Upper lobe of left lung (tissue), 6 donors: ENCODE measurements at regions not wholly inside any gene's neighbourhood (a gene's known extent, or its start where the extent isn't known, plus 50 kb on each side); places are given as distances from the start of the nearest gene placed in this dataset.

Source experiments
- ATAC-seq, 2 donors: fragments of 200-7000 bp; cut with Tn5 transposase; one replicate each; pipeline ENCODE4 v1.9.1; 2022; ENCODE audit warnings: mild to moderate bottlenecking in 2 of 2, moderate library complexity in 2 of 2; ENCODE audit not compliant: low FRiP score in 2 of 2
- DNase-seq, 2 donors: peaks; one replicate each; pipeline ENCODE4 v3.0.0-alpha.2; 2019 to 2020
- H3K27ac ChIP-seq, 4 donors: fragments of 200-600 bp; sonication (generic); one replicate each; pipeline ENCODE4 v1.5.1; 2016 to 2019
- H3K27me3 ChIP-seq, 4 donors: fragments of 200-600 bp; sonication (generic); one replicate each; pipeline ENCODE4 v1.5.1; 2017 to 2019
- H3K36me3 ChIP-seq, 4 donors: fragments of 200-600 bp; sonication (generic); one replicate each; pipeline ENCODE4 v1.5.1; 2016 to 2019
- H3K4me1 ChIP-seq, 4 donors: fragments of 200-600 bp; sonication (generic); one replicate each; pipeline ENCODE4 v1.5.1; 2018 to 2019
- H3K4me3 ChIP-seq, 4 donors: fragments of 200-600 bp; sonication (generic); one replicate each; pipeline ENCODE4 v1.5.1; 2017 to 2019; ENCODE audit warnings: mild to moderate bottlenecking in 2 of 4, moderate library complexity in 1 of 4
- H3K9me3 ChIP-seq, 4 donors: fragments of 200-600 bp; sonication (generic); one replicate each; pipeline ENCODE4 v1.5.1; 2018 to 2019
- EP300 ChIP-seq, 4 donors: sonication (generic); formaldehyde crosslinking; IDR thresholded peaks; one replicate each; pipeline ENCODE4 v1.5.1; 2017; ENCODE audit warnings: antibody characterized with exemption in 4 of 4, control low read depth in 2 of 4
- POLR2A ChIP-seq, 4 donors: fragments of 450-650 bp; IDR thresholded peaks; one replicate each; pipeline ENCODE4 v1.5.1; 2016 to 2017; ENCODE audit warnings: antibody characterized with exemption in 4 of 4, mild to moderate bottlenecking in 2 of 4
- POLR2AphosphoS5 ChIP-seq, 2 donors: sonication (generic); formaldehyde crosslinking; IDR thresholded peaks; one replicate each; pipeline ENCODE4 v1.5.1; 2017; ENCODE audit warnings: antibody characterized with exemption in 2 of 2
- WGBS, 2 donors: methylation state at CpG; one replicate each; pipeline ENCODE4 v1.1.5; 2017 to 2018; 5-methylcytosine and 5-hydroxymethylcytosine counted together
- TF ChIP-seq, protein P1 (sequence below), 6 experiments: fragments of 450-650 bp in 4 of 6; fragments of 200-600 bp in 2 of 6; sonication (generic) in 2 of 6; IDR thresholded peaks; one replicate each; pipeline ENCODE4 v1.5.1; 2016 to 2019; ENCODE audit warnings: antibody characterized with exemption in 6 of 6
- donor health status: DM: no; HTN: no; CAD: no; lungs with moderate emphysema.
- donor health status: DM: no; HTN: yes; CAD: no; lungs with severe emphysema.

DNA sequence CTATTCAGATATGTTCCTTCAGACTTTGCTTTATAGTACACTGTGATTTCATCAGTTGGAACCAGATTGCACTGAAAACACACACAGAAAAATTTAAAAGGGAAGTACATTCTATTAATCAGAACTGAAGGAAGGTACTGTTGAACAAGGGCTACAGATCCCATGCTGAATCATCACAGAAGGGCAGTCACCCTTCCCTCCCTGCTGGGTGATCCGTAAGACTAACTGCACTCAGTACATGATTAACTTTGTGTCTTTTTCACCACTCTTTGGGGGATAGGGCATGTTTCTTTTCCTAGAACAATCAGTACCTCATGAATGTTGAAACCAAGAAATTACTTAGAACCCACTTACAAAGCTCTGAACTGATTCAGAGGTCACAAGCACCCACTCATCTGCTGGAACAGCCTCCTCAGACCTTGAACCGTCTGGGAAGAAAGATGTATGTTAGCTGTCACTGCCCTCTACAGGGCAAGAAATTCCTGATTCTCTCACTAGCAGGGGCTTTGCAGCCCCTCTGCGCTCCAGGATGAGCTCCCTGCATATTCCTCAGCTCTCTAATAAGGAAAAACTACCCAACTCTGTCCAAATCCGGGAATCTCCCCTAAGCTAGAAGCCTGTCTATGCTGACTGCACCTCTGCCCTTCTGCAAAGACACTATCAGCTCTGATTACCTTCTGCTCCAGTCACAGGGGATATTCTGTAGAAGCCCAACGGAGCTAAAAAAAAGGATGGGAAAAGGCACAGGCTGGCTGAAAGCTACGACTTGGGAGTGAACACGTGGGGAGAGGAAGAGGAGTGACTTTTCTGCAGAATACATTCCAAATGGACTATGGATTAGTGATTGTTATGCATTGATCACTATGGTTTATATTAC is 51.0 kb downstream of the IARS1 start:
- 68 to 82% methylated on average over 7 of the region's 7 CpGs for WGBS, 2 donors
- Histone ChIP-seq H3K9me3 (no peaks in the 10 kb centered on the region), H3K27me3 (no peaks in the 10 kb centered on the region), H3K4me1 (no peaks in the 10 kb centered on the region), H3K4me3 (no peak overlapping the region), H3K36me3 (peaks cover 25 to 100% (median 94%) of the 10 kb centered on the region in 4 donors), H3K27ac (no peak overlapping the region)
- DNase-seq (no peak), ATAC-seq (peak in 1 of 2 donors; percentile 41)
- TF ChIP-seq POLR2A (IDR thresholded peaks at IDR 0.05) (no peak), POLR2AphosphoS5 (IDR thresholded peaks at IDR 0.05) (no peak), EP300 (IDR thresholded peaks at IDR 0.05) (no peak)
- TF ChIP-seq, protein P1, sequence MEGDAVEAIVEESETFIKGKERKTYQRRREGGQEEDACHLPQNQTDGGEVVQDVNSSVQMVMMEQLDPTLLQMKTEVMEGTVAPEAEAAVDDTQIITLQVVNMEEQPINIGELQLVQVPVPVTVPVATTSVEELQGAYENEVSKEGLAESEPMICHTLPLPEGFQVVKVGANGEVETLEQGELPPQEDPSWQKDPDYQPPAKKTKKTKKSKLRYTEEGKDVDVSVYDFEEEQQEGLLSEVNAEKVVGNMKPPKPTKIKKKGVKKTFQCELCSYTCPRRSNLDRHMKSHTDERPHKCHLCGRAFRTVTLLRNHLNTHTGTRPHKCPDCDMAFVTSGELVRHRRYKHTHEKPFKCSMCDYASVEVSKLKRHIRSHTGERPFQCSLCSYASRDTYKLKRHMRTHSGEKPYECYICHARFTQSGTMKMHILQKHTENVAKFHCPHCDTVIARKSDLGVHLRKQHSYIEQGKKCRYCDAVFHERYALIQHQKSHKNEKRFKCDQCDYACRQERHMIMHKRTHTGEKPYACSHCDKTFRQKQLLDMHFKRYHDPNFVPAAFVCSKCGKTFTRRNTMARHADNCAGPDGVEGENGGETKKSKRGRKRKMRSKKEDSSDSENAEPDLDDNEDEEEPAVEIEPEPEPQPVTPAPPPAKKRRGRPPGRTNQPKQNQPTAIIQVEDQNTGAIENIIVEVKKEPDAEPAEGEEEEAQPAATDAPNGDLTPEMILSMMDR (IDR thresholded peaks at IDR 0.05): peak in 1 of 6 experiments; percentile 7

DNA sequence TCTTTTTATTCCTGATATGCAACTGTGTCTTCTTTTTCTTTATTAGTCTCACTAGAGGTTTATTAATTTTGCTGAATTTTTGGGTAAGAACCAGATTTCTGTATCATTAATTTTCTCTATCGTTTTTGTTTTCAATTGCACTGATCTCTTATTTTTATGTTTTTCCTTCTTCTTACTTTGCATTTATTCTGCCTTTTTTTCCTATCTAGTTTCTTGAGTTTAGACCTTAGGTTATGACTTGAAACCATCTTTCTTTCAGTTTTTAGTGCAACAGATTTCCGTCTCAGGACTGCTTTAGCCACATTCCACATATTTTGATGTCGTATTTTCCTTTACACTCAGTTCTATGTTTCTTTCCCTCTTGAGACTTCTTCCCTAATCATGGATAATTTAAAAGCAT is 56.6 kb downstream of the IARS1 start:
- TF ChIP-seq POLR2AphosphoS5 (IDR thresholded peaks at IDR 0.05) (no peak), POLR2A (IDR thresholded peaks at IDR 0.05) (no peak), EP300 (IDR thresholded peaks at IDR 0.05) (no peak)
- TF ChIP-seq, protein P1 (IDR thresholded peaks at IDR 0.05): no peak
- ATAC-seq (no peak), DNase-seq (no peak)
- Histone ChIP-seq H3K9me3 (no peaks in the 10 kb centered on the region), H3K4me1 (no peaks in the 10 kb centered on the region), H3K27ac (no peak overlapping the region), H3K4me3 (no peak overlapping the region), H3K27me3 (no peaks in the 10 kb centered on the region), H3K36me3 (peaks cover 0 to 88% (median 53%) of the 10 kb centered on the region in 4 donors)
- WGBS, 2 donors: 95 to 98% methylated on average over 3 of the region's 3 CpGs

DNA sequence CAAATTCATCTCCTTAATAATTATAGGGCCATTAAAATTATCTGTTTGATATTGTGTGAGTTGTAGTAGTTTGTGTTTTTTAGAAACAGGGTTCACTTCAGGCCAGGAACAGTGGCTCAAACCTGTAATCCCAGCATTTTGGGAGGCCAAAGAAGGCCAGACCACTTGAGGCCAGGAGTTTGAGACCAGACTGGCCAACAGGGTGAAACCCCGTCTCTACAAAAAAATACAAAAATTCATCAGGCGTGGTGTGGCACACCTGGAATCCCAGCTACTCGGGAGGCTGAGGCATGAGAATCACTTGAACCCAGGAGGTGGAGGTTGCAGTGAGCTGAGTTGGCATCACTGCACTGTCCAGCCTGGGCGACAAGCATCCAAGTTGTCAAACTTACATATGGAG is 57.0 kb downstream of the IARS1 start:
- Histone ChIP-seq H3K4me1 (no peaks in the 10 kb centered on the region), H3K36me3 (peaks cover 0 to 86% (median 50%) of the 10 kb centered on the region in 4 donors), H3K27me3 (no peaks in the 10 kb centered on the region), H3K27ac (no peak overlapping the region), H3K4me3 (no peak overlapping the region), H3K9me3 (no peaks in the 10 kb centered on the region)
- 95% methylated on average over 4 of the region's 4 CpGs for WGBS, 2 donors
- DNase-seq (no peak), ATAC-seq (no peak)
- TF ChIP-seq EP300 (IDR thresholded peaks at IDR 0.05) (no peak), POLR2A (IDR thresholded peaks at IDR 0.05) (no peak), POLR2AphosphoS5 (IDR thresholded peaks at IDR 0.05) (no peak)
- TF ChIP-seq, protein P1 (IDR thresholded peaks at IDR 0.05): no peak

DNA sequence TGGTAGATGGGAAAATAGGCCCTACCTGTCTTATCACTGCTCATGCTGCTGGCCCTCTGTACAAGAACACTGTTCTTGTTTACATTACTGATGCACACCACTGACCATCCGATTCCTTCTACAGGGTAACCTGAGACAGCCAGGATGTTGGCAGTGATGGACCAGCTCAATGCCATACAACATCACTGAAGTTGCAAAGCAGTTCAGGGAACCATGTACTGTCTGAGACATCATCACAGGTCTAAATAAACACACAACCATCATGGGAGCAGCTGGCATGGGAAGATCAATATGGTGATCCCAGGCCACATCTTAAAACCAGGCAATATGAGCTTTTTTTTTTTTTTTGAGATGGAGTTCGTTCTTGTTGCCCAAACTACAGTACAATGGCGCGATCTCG is 59.0 kb downstream of the IARS1 start:
- 99% methylated on average over 5 of the region's 5 CpGs for WGBS, 2 donors
- no peak overlapping the region for H3K27ac ChIP-seq
- no peak for ATAC-seq
- TF ChIP-seq, protein P1 (IDR thresholded peaks at IDR 0.05): no peak
- no peak for TF ChIP-seq EP300 (IDR thresholded peaks at IDR 0.05)
- no peak for TF ChIP-seq POLR2A (IDR thresholded peaks at IDR 0.05)
- no peak for TF ChIP-seq POLR2AphosphoS5 (IDR thresholded peaks at IDR 0.05)
- H3K36me3 ChIP-seq: peaks cover 0 to 80% (median 31%) of the 10 kb centered on the region in 4 donors
- no peaks in the 10 kb centered on the region for H3K27me3 ChIP-seq
- no peaks in the 10 kb centered on the region for H3K9me3 ChIP-seq
- no peak overlapping the region for H3K4me3 ChIP-seq
- no peak for DNase-seq
- no peaks in the 10 kb centered on the region for H3K4me1 ChIP-seq
